Stimulated activated CD8-positive, alpha-beta memory T cell treated with anti-CD3 and anti-CD28 coated beads, Interleukin-15, amount 100 ng/mL, for 4 hours (primary cell): ENCODE measurements at regions not wholly inside any gene's neighbourhood (a gene's known extent, or its start where the extent isn't known, plus 50 kb on each side); places are given as distances from the start of the nearest gene placed in this dataset.

Experiments used
- DNase-seq, 2 donors: peaks; one replicate each; pipeline ENCODE4 v3.0.0-alpha.2; 2020; ENCODE audit warnings: low read depth in 2 of 2

GRCh38 chr5:39476843-39477220 lies 52.1 kb upstream of the DAB2 start:
- DNase-seq, result no peak

GRCh38 chr5:39475881-39476842 lies 51.4 kb upstream of the DAB2 start:
- DNase-seq, result no peak

GRCh38 chr5:39475159-39475571 lies 50.4 kb upstream of the DAB2 start:
- DNase-seq, result no peak
